ENCODE measurements at regions not wholly inside any gene's neighbourhood (a gene's known extent, or its start where the extent isn't known, plus 50 kb on each side); places are given as distances from the start of the nearest gene placed in this dataset.
"Not testable (repeated sequence)": the region's sequence is repeated elsewhere in the genome, so short reads cannot be mapped to it uniquely, and the experiment has no call there.

- no peak for DNase-seq
Observed at GRCh38 chr18:33853187-33853586, 275.2 kb downstream of the ASXL3 start.

DNA sequence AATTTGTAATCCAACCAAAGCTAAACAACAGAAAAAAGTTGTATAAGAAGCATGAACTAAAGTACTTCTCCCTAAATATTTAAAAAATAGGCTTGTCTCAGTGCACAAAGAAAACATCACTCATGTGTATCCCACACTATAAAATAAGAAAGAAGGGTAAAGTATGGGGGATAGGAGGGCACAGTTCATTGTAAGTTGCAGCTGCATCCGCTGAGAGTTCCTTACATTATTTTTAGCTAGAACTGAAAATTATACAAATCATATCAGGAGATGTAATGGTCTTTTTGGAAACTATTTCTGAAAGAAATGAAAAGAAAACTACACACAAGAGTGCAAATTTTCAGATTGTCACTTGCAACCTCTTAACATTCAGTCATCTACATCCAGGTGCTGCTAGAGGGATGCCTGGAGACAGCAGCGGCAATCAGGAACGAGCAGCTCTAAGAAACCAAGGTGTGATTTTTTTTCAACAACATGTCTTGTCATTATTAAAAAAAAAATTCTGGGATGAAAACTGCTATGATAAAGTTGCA, 273.6 kb downstream of the ASXL3 start:
- DNase-seq = no peak

DNA sequence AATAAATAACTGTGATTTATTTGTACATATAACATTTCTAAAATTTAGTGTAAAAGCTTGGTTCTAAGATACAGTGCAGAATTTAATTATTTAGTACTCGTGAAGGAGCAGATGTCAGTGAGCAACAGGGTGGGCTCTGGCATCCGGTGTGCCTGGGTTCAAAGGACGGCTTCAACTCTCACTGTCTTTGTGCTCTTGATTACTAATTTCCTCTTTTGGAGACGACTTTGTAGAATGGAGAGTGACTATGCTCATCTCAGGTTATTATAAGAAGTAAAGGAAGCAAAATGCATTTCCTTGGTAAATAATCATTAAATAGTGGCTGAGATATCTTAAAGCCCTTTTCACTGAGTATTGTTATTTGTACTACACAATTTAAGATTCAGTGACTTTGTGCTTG, 271.7 kb downstream of the ASXL3 start:
- DNase-seq = no peak

- no peak for DNase-seq
Observed at GRCh38 chr18:33844232-33844631, 266.2 kb downstream of the ASXL3 start.

- no peak for DNase-seq
Observed at GRCh38 chr18:33841221-33841967, 263.4 kb downstream of the ASXL3 start.

GRCh38 chr18:33840212-33840593, 262.2 kb downstream of the ASXL3 start:
- DNase-seq = no peak

GRCh38 chr18:33839452-33840211, 261.6 kb downstream of the ASXL3 start:
- peak; percentile 54 for DNase-seq

- no peak for DNase-seq
Observed at GRCh38 chr18:33838054-33838453, 260.0 kb downstream of the ASXL3 start.

- DNase-seq = no peak
Observed at GRCh38 chr18:33837191-33837590, 259.2 kb downstream of the ASXL3 start.

DNA sequence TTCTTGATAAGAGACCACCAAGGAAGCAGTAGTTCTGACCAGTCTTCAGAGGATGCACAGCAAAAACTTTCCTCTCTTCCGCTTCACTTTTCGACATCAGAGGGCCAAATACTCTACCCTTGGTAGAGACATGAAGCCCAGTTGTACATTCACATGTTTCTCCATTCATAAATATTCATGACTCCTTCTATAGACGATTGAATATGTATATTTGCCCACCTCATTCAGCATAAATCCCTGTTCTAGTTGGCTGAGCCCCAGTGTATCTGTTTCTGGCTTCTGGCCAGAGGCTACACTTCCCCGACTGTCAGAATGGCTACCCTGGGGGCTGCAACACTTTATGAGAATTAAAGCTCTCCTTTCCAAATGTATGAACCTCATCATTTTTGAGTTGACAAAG, 258.5 kb downstream of the ASXL3 start:
- DNase-seq = no peak

GRCh38 chr18:33835419-33835818, 257.4 kb downstream of the ASXL3 start:
- DNase-seq = no peak

DNA sequence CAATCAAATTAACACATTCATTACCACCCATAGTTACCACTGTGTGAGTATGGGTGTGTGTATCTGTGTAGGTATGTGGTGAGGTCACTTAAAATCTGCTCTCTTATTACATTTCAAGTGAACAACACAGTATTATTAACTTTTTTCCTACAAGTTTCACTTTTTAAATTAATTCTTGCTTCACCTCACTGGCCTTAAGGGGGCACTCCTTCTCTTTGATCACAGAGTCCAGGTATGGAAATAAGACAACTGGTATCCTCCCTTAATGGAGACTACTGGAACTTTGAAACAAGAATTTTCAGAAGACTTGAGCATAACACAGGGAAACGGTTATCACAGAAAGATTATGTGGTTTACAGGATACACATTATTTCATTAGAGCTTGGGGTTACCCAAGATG, 255.8 kb downstream of the ASXL3 start:
- DNase-seq = no peak

DNA sequence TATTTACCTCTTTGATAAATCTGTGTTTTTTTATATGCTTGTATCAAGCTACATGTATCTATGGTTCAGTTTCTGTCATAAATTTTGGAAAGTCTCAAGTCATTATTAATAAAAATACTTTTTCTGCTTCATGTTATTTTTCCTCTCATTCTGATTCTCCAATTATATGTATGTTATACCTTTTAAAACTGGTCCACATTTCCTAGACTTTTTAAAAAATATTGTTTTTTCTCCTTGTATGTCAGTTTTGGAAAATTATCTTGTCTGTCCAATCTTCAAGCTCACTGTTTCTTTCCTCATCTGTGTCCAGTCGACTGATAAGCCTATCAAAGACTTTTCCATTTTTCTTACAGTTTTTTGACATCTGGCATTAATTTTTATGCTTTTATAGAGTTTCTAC, 253.4 kb downstream of the ASXL3 start:
- no peak for DNase-seq

GRCh38 chr18:33830213-33830612, 252.2 kb downstream of the ASXL3 start:
- no peak for DNase-seq

- no peak for DNase-seq
Observed at GRCh38 chr18:33828949-33829348, 250.9 kb downstream of the ASXL3 start.

DNA sequence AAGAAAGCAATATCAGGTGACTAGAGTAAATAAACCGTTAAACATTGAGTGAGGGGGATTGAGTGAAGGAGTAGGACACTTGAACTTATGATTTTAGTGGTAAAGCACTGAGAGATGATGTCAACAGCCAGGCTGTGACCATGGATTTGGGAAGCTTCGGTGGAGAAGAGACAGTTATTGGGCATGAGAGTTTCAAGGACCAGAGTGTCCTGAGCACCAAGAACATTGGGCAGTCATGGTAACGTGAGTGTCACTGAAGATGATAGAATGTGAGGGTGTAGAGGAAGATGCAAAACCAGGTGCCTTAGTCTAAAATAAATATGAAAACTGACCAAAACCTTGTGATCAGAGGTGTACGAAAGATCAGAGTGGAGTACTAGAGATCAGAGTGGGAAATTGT, 248.1 kb downstream of the ASXL3 start:
- DNase-seq = no peak

DNA sequence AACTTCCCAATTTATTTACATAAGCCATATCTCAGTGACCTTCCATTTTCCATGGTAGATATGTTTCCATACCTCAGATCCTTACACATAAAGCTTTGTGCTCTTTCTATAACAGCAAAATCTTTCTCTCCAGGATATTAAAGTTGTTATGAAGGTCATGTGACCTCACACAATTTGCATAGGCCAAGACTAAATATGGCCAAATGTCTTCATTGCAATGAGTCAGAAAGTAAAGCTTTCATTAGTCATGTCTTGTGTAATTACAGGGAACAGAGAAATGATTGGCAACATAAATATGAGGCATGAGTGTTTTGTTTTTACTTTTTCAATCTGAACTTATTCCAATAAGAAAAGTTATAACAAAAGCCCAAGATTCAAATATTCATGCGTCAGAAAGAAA, 243.5 kb downstream of the ASXL3 start:
- no peak for DNase-seq

GRCh38 chr18:33820517-33821371, 242.7 kb downstream of the ASXL3 start:
- DNase-seq = no peak

DNA sequence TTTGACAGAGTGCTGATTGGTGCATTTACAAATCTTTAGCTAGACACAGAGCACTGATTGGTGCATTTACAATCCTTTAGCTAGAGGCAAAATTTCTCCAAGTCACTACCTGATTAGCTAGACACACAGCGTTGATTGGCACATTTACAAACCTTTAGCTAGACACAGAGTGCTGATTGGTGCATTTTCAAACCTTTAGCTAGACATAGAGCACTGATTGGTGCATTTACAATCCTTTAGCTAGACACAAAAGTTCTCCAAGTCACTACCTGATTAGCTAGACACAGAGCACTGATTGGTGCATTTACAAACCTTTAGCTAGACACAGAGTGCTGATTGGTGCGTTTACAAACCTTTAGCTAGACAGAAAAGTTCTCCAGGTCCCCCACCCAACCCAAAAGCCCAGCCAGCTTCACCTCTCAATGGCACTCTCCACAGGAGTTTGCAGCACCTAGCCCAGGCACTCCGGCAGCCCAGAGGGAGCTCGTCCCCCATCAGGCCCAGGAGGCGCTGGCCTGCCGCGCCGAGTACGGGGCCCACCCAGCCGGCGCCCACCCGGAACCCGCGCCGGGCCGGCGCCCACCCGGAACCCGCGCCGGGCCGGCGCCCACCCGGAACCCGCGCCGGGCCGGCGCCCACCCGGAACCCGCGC, 241.8 kb downstream of the ASXL3 start:
- not testable (repeated sequence) for DNase-seq

- DNase-seq = no peak
Observed at GRCh38 chr18:33818145-33818544, 240.1 kb downstream of the ASXL3 start.

DNA sequence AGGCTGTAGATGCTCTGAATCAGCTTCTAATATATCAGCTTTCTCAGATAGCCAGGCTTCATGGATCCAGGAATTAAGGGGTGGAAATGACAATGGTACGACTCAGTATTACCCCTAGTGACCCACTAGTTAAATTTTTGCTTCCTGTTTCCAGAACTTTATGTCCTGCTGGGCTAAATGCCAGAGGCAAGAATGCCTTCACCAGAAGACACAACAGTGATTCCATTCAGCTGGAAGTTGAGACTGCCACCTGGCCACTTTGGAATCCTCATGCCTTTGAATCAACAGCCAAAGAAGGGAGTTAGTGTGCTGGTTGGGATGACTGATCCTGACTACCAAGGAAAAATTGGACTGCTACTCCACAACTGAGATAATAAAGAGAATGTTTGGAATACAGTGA, 239.1 kb downstream of the ASXL3 start:
- no peak for DNase-seq

- DNase-seq = no peak
Observed at GRCh38 chr18:33814546-33814945, 236.5 kb downstream of the ASXL3 start.

DNA sequence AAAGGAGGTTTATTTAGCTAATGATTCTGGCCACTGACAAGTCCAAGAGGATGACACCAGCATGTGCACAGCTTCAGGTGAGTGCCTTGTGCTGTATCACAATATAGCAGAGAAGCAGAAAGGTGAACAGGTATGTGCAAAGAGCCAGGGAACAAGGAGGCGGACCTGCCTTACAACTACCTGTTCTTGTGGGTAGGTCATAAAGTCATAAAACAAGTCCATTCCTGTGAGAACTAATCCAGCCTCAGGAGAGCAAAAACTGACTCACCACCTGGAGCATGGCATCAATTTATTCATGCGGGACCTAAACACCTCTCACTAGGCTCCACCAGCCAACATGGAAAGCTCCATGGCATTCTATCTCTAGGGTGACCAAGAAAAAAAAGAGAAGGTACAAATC, 234.2 kb downstream of the ASXL3 start:
- DNase-seq = no peak
